ENCODE measurements at regions not wholly inside any gene's neighbourhood (a gene's known extent, or its start where the extent isn't known, plus 50 kb on each side); places are given as distances from the start of the nearest gene placed in this dataset.

GRCh38 chr4:26181616-26182015 is 139.2 kb upstream of the RBPJ start:
- Histone ChIP-seq H3K4me1 (ENCODE audit: insufficient read depth, low read length) (peaks cover 27% of the 10 kb centered on the region), H3F3A (ENCODE audit: low read length, unreplicated experiment) (no peaks in the 10 kb centered on the region), H3K4me3 (ENCODE audit: low read length) (no peak overlapping the region), H3K9me2 (replicated peaks; ENCODE audit: low read length) (no peaks in the 10 kb centered on the region), H2AFZ (ENCODE audit: low read length) (no peak overlapping the region), H3K9ac (ENCODE audit: low read length) (no peak overlapping the region), H4K20me1 (ENCODE audit: low read length) (no peaks in the 10 kb centered on the region), H3K27ac (ENCODE audit: low read length) (peak overlapping the region; percentile 14; the same call in 1 of the 2 replicates), H3K4me2 (ENCODE audit: low read length) (no peak overlapping the region), H3K79me2 (ENCODE audit: low read length) (no peaks in the 10 kb centered on the region), H3K27me3 (ENCODE audit: low read length) (no peaks in the 10 kb centered on the region), H3K36me3 (ENCODE audit: low read depth, low read length) (no peaks in the 10 kb centered on the region), H3K9me3 (ENCODE audit: low read length) (no peaks in the 10 kb centered on the region)
- DNase-seq = peak; percentile 51
- no TSS peak for BruUV-seq (replicated peaks)
- TF ChIP-seq CTCF (conservative IDR thresholded peaks at IDR 0.05; ENCODE audit: low read depth, low read length) (no peak), EZH2 (IDR thresholded peaks at IDR 0.05; ENCODE audit: low read length, unreplicated experiment) (no peak), EZH2phosphoT487 (IDR thresholded peaks at IDR 0.05; ENCODE audit: borderline replicate concordance, low read length) (no peak)
- POLR2A ChIA-PET (ENCODE audit: unreplicated experiment) = interaction anchor here (0.6 kb wide), 1 partner anchor 46 kb away, joined by 6 read pairs; no protein-coding TSS in a partner anchor
- ATAC-seq = peak; percentile 32; the same call in 1 of the 2 replicates
- intact Hi-C loops (cut with micrococcal nuclease) = loop anchor here (2.0 kb wide), 1 partner anchor 15 kb away; no protein-coding TSS in a partner anchor
- CTCF ChIA-PET = interaction anchor here (0.5 kb wide), 1 partner anchor 51 kb away, joined by 3 read pairs; no protein-coding TSS in a partner anchor

- Histone ChIP-seq H3K4me1 (ENCODE audit: insufficient read depth, low read length) (peaks cover 27% of the 10 kb centered on the region), H3K9ac (ENCODE audit: low read length) (no peak overlapping the region), H3F3A (ENCODE audit: low read length, unreplicated experiment) (no peaks in the 10 kb centered on the region), H3K9me3 (ENCODE audit: low read length) (no peaks in the 10 kb centered on the region), H3K27me3 (ENCODE audit: low read length) (no peaks in the 10 kb centered on the region), H3K27ac (ENCODE audit: low read length) (peak overlapping the region; percentile 67), H3K79me2 (ENCODE audit: low read length) (no peaks in the 10 kb centered on the region), H3K4me2 (ENCODE audit: low read length) (peak overlapping the region; percentile 35; the same call in 1 of the 2 replicates), H2AFZ (ENCODE audit: low read length) (no peak overlapping the region), H3K9me2 (replicated peaks; ENCODE audit: low read length) (no peaks in the 10 kb centered on the region), H3K36me3 (ENCODE audit: low read depth, low read length) (no peaks in the 10 kb centered on the region), H3K4me3 (ENCODE audit: low read length) (no peak overlapping the region), H4K20me1 (ENCODE audit: low read length) (no peaks in the 10 kb centered on the region)
- DNase-seq (peak; percentile 76), ATAC-seq (peak; percentile 90)
- TF ChIP-seq EZH2phosphoT487 (IDR thresholded peaks at IDR 0.05; ENCODE audit: borderline replicate concordance, low read length) = no peak
- TF ChIP-seq CTCF (conservative IDR thresholded peaks at IDR 0.05; ENCODE audit: low read depth, low read length) = no peak
- no peak for TF ChIP-seq EZH2 (IDR thresholded peaks at IDR 0.05; ENCODE audit: low read length, unreplicated experiment)
- POLR2A ChIA-PET (ENCODE audit: unreplicated experiment) = no interaction called here
- no TSS peak for BruUV-seq (replicated peaks)
- CTCF ChIA-PET = no interaction called here
- intact Hi-C loops (cut with micrococcal nuclease) = loop anchor here (2.0 kb wide), 1 partner anchor 14 kb away; no protein-coding TSS in a partner anchor
Observed at GRCh38 chr4:26183017-26183416, 137.8 kb upstream of the RBPJ start.

- Histone ChIP-seq H3K4me2 (ENCODE audit: low read length) (no peak overlapping the region), H4K20me1 (ENCODE audit: low read length) (no peaks in the 10 kb centered on the region), H3K27me3 (ENCODE audit: low read length) (no peaks in the 10 kb centered on the region), H3K4me1 (ENCODE audit: insufficient read depth, low read length) (peaks cover 27% of the 10 kb centered on the region), H3K9ac (ENCODE audit: low read length) (no peak overlapping the region), H2AFZ (ENCODE audit: low read length) (no peak overlapping the region), H3K27ac (ENCODE audit: low read length) (no peak overlapping the region), H3F3A (ENCODE audit: low read length, unreplicated experiment) (no peaks in the 10 kb centered on the region), H3K36me3 (ENCODE audit: low read depth, low read length) (no peaks in the 10 kb centered on the region), H3K9me3 (ENCODE audit: low read length) (no peaks in the 10 kb centered on the region), H3K79me2 (ENCODE audit: low read length) (no peaks in the 10 kb centered on the region), H3K9me2 (replicated peaks; ENCODE audit: low read length) (no peaks in the 10 kb centered on the region), H3K4me3 (ENCODE audit: low read length) (no peak overlapping the region)
- no TSS peak for BruUV-seq (replicated peaks)
- ChIA-PET CTCF (no interaction called here), POLR2A (ENCODE audit: unreplicated experiment) (no interaction called here)
- DNase-seq = peak; percentile 57
- ATAC-seq = peak; percentile 50
- intact Hi-C loops (cut with micrococcal nuclease) = no loop called here
- TF ChIP-seq CTCF (conservative IDR thresholded peaks at IDR 0.05; ENCODE audit: low read depth, low read length) (no peak), EZH2 (IDR thresholded peaks at IDR 0.05; ENCODE audit: low read length, unreplicated experiment) (no peak)
Observed at GRCh38 chr4:26185436-26185835, 135.4 kb upstream of the RBPJ start.

Measured in PC-3 (cell line).